Psoas muscle (tissue), 7 donors: ENCODE measurements at regions not wholly inside any gene's neighbourhood (a gene's known extent, or its start where the extent isn't known, plus 50 kb on each side); places are given as distances from the start of the nearest gene placed in this dataset.

ENCODE experiments used
- ATAC-seq, 4 donors: fragments of 200-7000 bp; cut with Tn5 transposase; one replicate each; pipeline ENCODE4 v1.9.1; 2020; ENCODE audit warnings: moderate library complexity in 3 of 4, mild to moderate bottlenecking in 2 of 4
- DNase-seq, 2 donors: peaks; one replicate each; pipeline ENCODE4 v3.0.0-alpha.2; 2020
- H3K27ac ChIP-seq: fragments of 200-600 bp; one replicate; pipeline ENCODE4 v1.8.0; 2022
- H3K27me3 ChIP-seq, 3 donors: fragments of 200-600 bp in 1 of 3; one replicate each; pipeline versions ENCODE4 v1.6.1 to v1.8.0; 2013 to 2022; ENCODE audit warnings: low read length in 2 of 3, mild to moderate bottlenecking in 2 of 3, moderate library complexity in 1 of 3; ENCODE audit not compliant: insufficient read depth in 3 of 3
- H3K36me3 ChIP-seq, 2 donors: fragments of 200-600 bp in 1 of 2; one replicate each; pipeline versions ENCODE4 v1.6.1 to v1.8.0; 2013 to 2022; ENCODE audit warnings: low read depth in 1 of 2, mild to moderate bottlenecking in 1 of 2, moderate library complexity in 1 of 2; ENCODE audit not compliant: insufficient read depth in 1 of 2
- H3K4me1 ChIP-seq: fragments of 200-600 bp; one replicate; pipeline ENCODE4 v1.8.0; 2022
- H3K4me3 ChIP-seq: fragments of 200-600 bp; one replicate; pipeline ENCODE4 v1.8.0; 2022; ENCODE audit warnings: mild to moderate bottlenecking
- H3K9me3 ChIP-seq: fragments of 200-600 bp; one replicate; pipeline ENCODE4 v1.8.0; 2022
- WGBS, 3 donors: extraction: QIAGEN DNeasy Blood & Tissue Kit; methylation state at CpG; one replicate each; pipeline versions ENCODE4 v1.1.6 to v1.1.7; 2013; 5-methylcytosine and 5-hydroxymethylcytosine counted together
- intact Hi-C, 2 donors: fragments of 100-400 bp; cut with DNase I; formaldehyde crosslinking; loops; one replicate each; pipeline versions ENCODE4 v1.11.0 to v1.14.2; 2022
- TF ChIP-seq, protein P1 (sequence below): fragments of 200-600 bp; IDR thresholded peaks from one replicate; pipeline ENCODE4 v1.8.0; 2022; ENCODE audit warnings: antibody characterized with exemption
- donor health status: healthy with polysubstance abuse.
- donor health status: DM: no; HTN: no; CAD: no; lungs with moderate emphysema.
- donor health status: Bipolar disorder and iron deficiency.
- donor health status: healthy.
- donor health status: DM: yes; HTN: yes; CAD: no.
- donor health status: DM: no; HTN: no; CAD: no.
- donor health status: DM: yes; HTN: yes; CAD: no.

DNA sequence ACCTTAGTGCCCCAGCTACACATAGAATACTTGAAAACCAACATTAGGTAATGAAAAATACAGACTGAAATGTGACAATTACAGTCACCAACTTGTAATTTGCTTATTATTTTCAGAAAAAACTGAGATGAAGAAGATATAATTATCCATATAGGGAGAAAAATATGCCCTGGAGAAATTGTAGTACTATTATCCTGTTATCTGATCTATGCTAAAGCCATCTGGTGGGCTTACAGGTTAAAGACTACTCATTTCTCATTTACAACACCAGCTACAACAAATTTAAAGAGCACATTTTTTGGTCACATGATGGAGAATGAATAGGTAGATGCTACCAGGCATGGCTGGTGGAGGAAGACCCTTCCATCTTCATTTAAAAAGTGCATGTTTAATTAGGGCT, 79.6 kb upstream of the NYAP2 start:
- H3K9me3 ChIP-seq = no peaks in the 10 kb centered on the region
- no peaks in the 10 kb centered on the region for H3K36me3 ChIP-seq
- intact Hi-C loops = no loop called here
- H3K4me1 ChIP-seq = no peaks in the 10 kb centered on the region
- no peak for ATAC-seq
- no peak overlapping the region for H3K4me3 ChIP-seq
- no peak for DNase-seq
- TF ChIP-seq, protein P1, sequence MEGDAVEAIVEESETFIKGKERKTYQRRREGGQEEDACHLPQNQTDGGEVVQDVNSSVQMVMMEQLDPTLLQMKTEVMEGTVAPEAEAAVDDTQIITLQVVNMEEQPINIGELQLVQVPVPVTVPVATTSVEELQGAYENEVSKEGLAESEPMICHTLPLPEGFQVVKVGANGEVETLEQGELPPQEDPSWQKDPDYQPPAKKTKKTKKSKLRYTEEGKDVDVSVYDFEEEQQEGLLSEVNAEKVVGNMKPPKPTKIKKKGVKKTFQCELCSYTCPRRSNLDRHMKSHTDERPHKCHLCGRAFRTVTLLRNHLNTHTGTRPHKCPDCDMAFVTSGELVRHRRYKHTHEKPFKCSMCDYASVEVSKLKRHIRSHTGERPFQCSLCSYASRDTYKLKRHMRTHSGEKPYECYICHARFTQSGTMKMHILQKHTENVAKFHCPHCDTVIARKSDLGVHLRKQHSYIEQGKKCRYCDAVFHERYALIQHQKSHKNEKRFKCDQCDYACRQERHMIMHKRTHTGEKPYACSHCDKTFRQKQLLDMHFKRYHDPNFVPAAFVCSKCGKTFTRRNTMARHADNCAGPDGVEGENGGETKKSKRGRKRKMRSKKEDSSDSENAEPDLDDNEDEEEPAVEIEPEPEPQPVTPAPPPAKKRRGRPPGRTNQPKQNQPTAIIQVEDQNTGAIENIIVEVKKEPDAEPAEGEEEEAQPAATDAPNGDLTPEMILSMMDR = no peak
- H3K27ac ChIP-seq = no peak overlapping the region
- H3K27me3 ChIP-seq = no peaks in the 10 kb centered on the region

DNA sequence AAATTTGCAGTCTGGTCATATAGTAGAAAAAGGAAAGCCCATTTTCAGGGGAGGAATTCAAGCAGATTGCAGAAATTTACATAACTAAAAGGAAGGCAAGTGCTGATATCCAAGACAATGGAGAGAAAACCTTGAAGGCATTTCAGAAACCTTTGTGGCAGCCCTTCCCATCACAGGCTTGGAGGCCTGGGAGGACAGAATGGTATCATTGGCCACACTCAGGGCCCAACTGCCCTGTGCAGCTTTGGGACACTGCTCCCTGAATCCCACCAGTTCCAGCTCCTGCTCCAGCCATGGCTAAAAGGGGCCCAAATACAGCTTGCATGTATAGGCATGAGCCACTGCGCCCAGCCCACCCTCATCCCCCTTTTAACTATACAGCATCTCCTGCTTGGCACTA, 81.1 kb upstream of the NYAP2 start:
- H3K4me3 ChIP-seq = no peak overlapping the region
- no peaks in the 10 kb centered on the region for H3K9me3 ChIP-seq
- no peaks in the 10 kb centered on the region for H3K4me1 ChIP-seq
- WGBS, 3 donors = 75 to 100% (median 96%) methylated on average over 1 of the region's 1 CpG
- ATAC-seq (no peak), DNase-seq (no peak)
- H3K36me3 ChIP-seq = no peaks in the 10 kb centered on the region
- TF ChIP-seq, protein P1 = no peak
- intact Hi-C loops = no loop called here
- H3K27me3 ChIP-seq = no peaks in the 10 kb centered on the region
- H3K27ac ChIP-seq = no peak overlapping the region

DNA sequence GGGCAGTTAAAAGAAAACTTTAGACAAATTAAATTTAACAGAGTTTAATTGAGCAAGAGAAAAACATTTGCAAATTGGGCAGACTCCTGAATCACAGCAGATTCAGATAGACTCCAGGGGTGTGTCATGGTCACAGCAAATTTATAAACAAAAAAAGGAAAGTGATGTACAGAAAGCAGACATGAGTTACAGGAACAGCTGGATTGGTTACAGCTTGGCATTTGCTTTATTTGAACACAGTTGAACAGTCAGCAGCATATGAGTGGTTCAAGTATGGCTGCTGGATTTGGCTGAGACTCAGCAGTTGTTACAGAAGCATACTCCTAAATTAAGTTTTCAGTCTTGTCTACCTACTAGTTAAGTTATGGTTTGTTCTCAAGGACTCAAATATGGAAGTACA, 82.3 kb upstream of the NYAP2 start:
- Histone ChIP-seq H3K27ac (no peak overlapping the region), H3K27me3 (no peaks in the 10 kb centered on the region), H3K4me3 (no peak overlapping the region), H3K36me3 (no peaks in the 10 kb centered on the region), H3K9me3 (no peaks in the 10 kb centered on the region), H3K4me1 (no peaks in the 10 kb centered on the region)
- TF ChIP-seq, protein P1 = no peak
- DNase-seq (no peak), ATAC-seq (no peak)
- intact Hi-C loops = no loop called here

DNA sequence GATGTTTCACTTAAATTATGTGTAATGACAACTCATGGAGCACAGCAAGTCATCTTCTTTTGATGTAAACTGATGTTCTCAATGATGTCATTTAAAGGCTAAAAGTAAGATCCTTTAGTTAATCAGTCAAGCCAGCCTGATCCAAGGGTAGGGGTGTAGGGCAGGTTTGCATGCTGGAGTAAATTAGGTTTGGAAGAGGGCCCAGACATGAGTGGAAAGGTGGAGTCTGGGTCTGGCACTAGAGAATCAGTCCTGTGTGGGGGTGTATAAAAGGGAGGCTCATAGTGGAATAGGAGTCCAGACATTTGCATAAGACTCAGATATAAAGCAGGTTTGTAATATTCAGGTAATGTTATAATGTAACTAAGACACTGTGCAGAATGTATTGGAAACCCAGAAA, 88.8 kb upstream of the NYAP2 start:
- Histone ChIP-seq H3K4me3 (no peak overlapping the region), H3K27me3 (no peaks in the 10 kb centered on the region), H3K4me1 (no peaks in the 10 kb centered on the region), H3K9me3 (no peaks in the 10 kb centered on the region), H3K27ac (no peak overlapping the region), H3K36me3 (no peaks in the 10 kb centered on the region)
- no peak for ATAC-seq
- TF ChIP-seq, protein P1 = no peak
- intact Hi-C loops = no loop called here
- no peak for DNase-seq

DNA sequence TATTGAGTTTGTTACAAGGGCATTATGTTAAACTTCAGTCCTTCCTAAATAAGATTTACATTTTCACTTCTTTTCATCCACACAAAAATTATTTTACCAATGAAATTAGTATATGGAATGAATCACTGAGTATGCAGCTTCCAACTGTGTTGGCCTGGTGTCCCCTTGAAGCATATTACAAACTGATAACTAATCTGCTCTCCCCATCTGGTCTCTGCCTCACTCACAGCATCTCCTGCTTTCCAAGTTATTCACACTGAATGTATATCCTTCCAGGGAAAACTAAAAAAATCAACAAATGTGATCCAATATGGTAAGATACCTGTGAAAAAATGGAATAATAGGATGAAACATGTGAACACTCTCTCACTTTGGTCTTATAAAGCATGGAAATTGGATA, 90.0 kb upstream of the NYAP2 start:
- H3K4me3 ChIP-seq = no peak overlapping the region
- TF ChIP-seq, protein P1 = no peak
- DNase-seq (no peak), ATAC-seq (no peak)
- no peak overlapping the region for H3K27ac ChIP-seq
- no peaks in the 10 kb centered on the region for H3K4me1 ChIP-seq
- intact Hi-C loops = no loop called here
- no peaks in the 10 kb centered on the region for H3K9me3 ChIP-seq
- no peaks in the 10 kb centered on the region for H3K36me3 ChIP-seq
- H3K27me3 ChIP-seq = no peaks in the 10 kb centered on the region
